SK-MEL-5 (cell line): ENCODE measurements at regions not wholly inside any gene's neighbourhood (a gene's known extent, or its start where the extent isn't known, plus 50 kb on each side); places are given as distances from the start of the nearest gene placed in this dataset.

Experiments
- DNase-seq: peaks from one replicate; pipeline ENCODE4 v3.0.0-alpha.2; 2016; ENCODE audit warnings: low read depth, low spot score
- in situ Hi-C: cut with HindIII; loops from 2 replicates; pipeline ENCODE4 v1.10.0; 2016; ENCODE audit warnings: low sequenced_read_pairs, high pct_unique_total_duplicates, low pct_unique_long_range_greater_than_20kb

- in situ Hi-C loops: no loop called here
- no peak for DNase-seq
Observed at GRCh38 chr18:41543815-41544214, 411.2 kb upstream of the PIK3C3 start.

GRCh38 chr18:41540237-41540871, 414.7 kb upstream of the PIK3C3 start:
- in situ Hi-C loops: no loop called here
- DNase-seq: no peak

- no peak for DNase-seq
- in situ Hi-C loops: no loop called here
Observed at GRCh38 chr18:41538751-41539150, 416.3 kb upstream of the PIK3C3 start.

GRCh38 chr18:41537666-41538065, 417.4 kb upstream of the PIK3C3 start:
- in situ Hi-C loops: no loop called here
- DNase-seq: no peak

GRCh38 chr18:41532344-41533086, 422.5 kb upstream of the PIK3C3 start:
- in situ Hi-C loops: no loop called here
- DNase-seq: peak; percentile 48

GRCh38 chr18:41530970-41531369, 424.1 kb upstream of the PIK3C3 start:
- DNase-seq: no peak
- in situ Hi-C loops: no loop called here

- no peak for DNase-seq
- in situ Hi-C loops: no loop called here
Observed at GRCh38 chr18:41529093-41529492, 425.9 kb upstream of the PIK3C3 start.

- no peak for DNase-seq
- in situ Hi-C loops: no loop called here
Observed at GRCh38 chr18:41526054-41526453, 429.0 kb upstream of the PIK3C3 start.

GRCh38 chr18:41524674-41525470, 430.2 kb upstream of the PIK3C3 start:
- no peak for DNase-seq
- in situ Hi-C loops: no loop called here

GRCh38 chr18:41517142-41517541, 437.9 kb upstream of the PIK3C3 start:
- in situ Hi-C loops: no loop called here
- no peak for DNase-seq

GRCh38 chr18:41513438-41513837, 441.6 kb upstream of the PIK3C3 start:
- in situ Hi-C loops: no loop called here
- DNase-seq: no peak

GRCh38 chr18:41504316-41504715, 450.7 kb upstream of the PIK3C3 start:
- DNase-seq: no peak
- in situ Hi-C loops: no loop called here

- in situ Hi-C loops: no loop called here
Observed at GRCh38 chr18:41501848-41502247, 453.2 kb upstream of the PIK3C3 start.

GRCh38 chr18:41499345-41499744, 455.7 kb upstream of the PIK3C3 start:
- in situ Hi-C loops: no loop called here

More at GRCh38 chr18:41501848-41502247, 453.2 kb upstream of the PIK3C3 start:
- DNase-seq: no peak

GRCh38 chr18:41490861-41491260, 464.2 kb upstream of the PIK3C3 start:
- in situ Hi-C loops: no loop called here
- no peak for DNase-seq

More at GRCh38 chr18:41499345-41499744, 455.7 kb upstream of the PIK3C3 start:
- no peak for DNase-seq

- in situ Hi-C loops: no loop called here
Observed at GRCh38 chr18:41486575-41486974, 468.5 kb upstream of the PIK3C3 start.

GRCh38 chr18:41484069-41484468, 471.0 kb upstream of the PIK3C3 start:
- no peak for DNase-seq
- in situ Hi-C loops: no loop called here

More at GRCh38 chr18:41486575-41486974, 468.5 kb upstream of the PIK3C3 start:
- no peak for DNase-seq

GRCh38 chr18:41482501-41482900, 472.5 kb upstream of the PIK3C3 start:
- DNase-seq: no peak
- in situ Hi-C loops: no loop called here
